GM12878 (cell line): ENCODE measurements at regions not wholly inside any gene's neighbourhood (a gene's known extent, or its start where the extent isn't known, plus 50 kb on each side); places are given as distances from the start of the nearest gene placed in this dataset.

Experiments
- ATAC-seq: fragments of 200-7000 bp; cut with Tn5 transposase; 3 replicates; pipeline ENCODE4 v1.9.1; 2020; ENCODE audit warnings: mild to moderate bottlenecking, moderate library complexity
- BruUV-seq: library from RNA; stranded (reverse); fragments of 400-500 nt; replicated peaks from 2 replicates; lab custom pipeline; 2021; lab: Mats Ljungman, UMichigan
- CTCF ChIA-PET: fragments of 300-600 bp; sonication (Branson Sonifier 250); formaldehyde crosslinking; extraction: SDS; loops from one replicate; lab custom pipeline; 2021; ENCODE audit warnings: inconsistent platforms; lab: Yijun Ruan, JAX
- POLR2A ChIA-PET: fragments of 350-600 bp; formaldehyde crosslinking; extraction: SDS; loops from one replicate; lab custom pipeline; 2021; ENCODE audit warnings: inconsistent platforms; lab: Charles Lee
- RAD21 ChIA-PET: fragments of 300-600 bp; sonication (Branson Sonifier 250); formaldehyde crosslinking; loops from one replicate; lab custom pipeline; 2023; ENCODE audit warnings: antibody characterized with exemption; ENCODE audit not compliant: unreplicated experiment; lab: Charles Lee
- SMC1A ChIA-PET: fragments of 300-600 bp; sonication (Branson Sonifier 250); formaldehyde crosslinking; loops from one replicate; lab custom pipeline; 2023; ENCODE audit not compliant: unreplicated experiment, uncharacterized antibody; lab: Charles Lee
- DNase-seq: peaks from one replicate; pipeline ENCODE4 v3.0.0-alpha.2; 2011; ENCODE audit warnings: low read depth, low spot score
- FAIRE-seq: peaks from 3 replicates; lab custom pipeline; 2011; peaks lifted over from hg19 to GRCh38; lab: Jason Lieb, UNC
- H2AFZ ChIP-seq: 2 replicates; pipeline ENCODE4 v1.6.0; 2011; ENCODE audit warnings: low read depth, low read length, control low read depth; ENCODE audit not compliant: control insufficient read depth
- H3K27ac ChIP-seq: 2 replicates; pipeline ENCODE4 v1.5.1; 2011; ENCODE audit warnings: control low read depth; ENCODE audit not compliant: control insufficient read depth, insufficient read depth
- H3K27me3 ChIP-seq, 2 experiments: replicated peaks in 1 of 2; 2 replicates each; pipeline versions ENCODE4 v1.6.0 to v1.6.1; 2011; ENCODE audit warnings: low read length in 1 of 2; ENCODE audit not compliant: control insufficient read depth in 2 of 2, insufficient read depth in 2 of 2
- H3K36me3 ChIP-seq, 2 experiments: 2 replicates each; pipeline ENCODE4 v1.5.1; 2011; ENCODE audit warnings: low read length in 1 of 2; ENCODE audit not compliant: control insufficient read depth in 2 of 2, insufficient read depth in 2 of 2
- H3K4me1 ChIP-seq: 2 replicates; pipeline ENCODE4 v1.6.1; 2011; ENCODE audit warnings: mild to moderate bottlenecking, low read length, moderate library complexity, mixed read lengths; ENCODE audit not compliant: control insufficient read depth, insufficient read depth
- H3K4me2 ChIP-seq: 2 replicates; pipeline ENCODE4 v1.6.0; 2011; ENCODE audit warnings: control low read depth; ENCODE audit not compliant: control insufficient read depth, insufficient read depth
- H3K4me3 ChIP-seq: fragments of 200-600 bp; sonication (generic); 2 replicates; pipeline ENCODE4 v1.5.1; 2016
- H3K79me2 ChIP-seq: 2 replicates; pipeline ENCODE4 v1.6.0; 2011; ENCODE audit warnings: low read length; ENCODE audit not compliant: control insufficient read depth, insufficient read depth
- H3K9ac ChIP-seq: 2 replicates; pipeline ENCODE4 v1.8.0; 2011; ENCODE audit warnings: low read length, control low read depth, mixed read lengths; ENCODE audit not compliant: control insufficient read depth, insufficient read depth
- H3K9me3 ChIP-seq: replicated peaks from 3 replicates; pipeline ENCODE4 v1.5.1; 2011; ENCODE audit warnings: mild to moderate bottlenecking, low read length; ENCODE audit not compliant: control insufficient read depth, insufficient read depth
- H4K20me1 ChIP-seq: 2 replicates; pipeline ENCODE4 v1.6.0; 2011; ENCODE audit not compliant: control insufficient read depth, insufficient read depth
- ATF3 ChIP-seq: IDR thresholded peaks from 2 replicates; pipeline ENCODE4 v1.6.1; 2011; ENCODE audit warnings: low read depth, mild to moderate bottlenecking, low read length, moderate library complexity, borderline replicate concordance; ENCODE audit errors: extremely low read depth
- CHD2 ChIP-seq: IDR thresholded peaks from 2 replicates; pipeline ENCODE4 v1.6.1; 2011; ENCODE audit warnings: low read depth, low read length, improper control_type of control experiment, borderline replicate concordance
- NR2C2 ChIP-seq: IDR thresholded peaks from 2 replicates; pipeline ENCODE4 v1.6.1; 2011; ENCODE audit warnings: borderline replicate concordance, low read depth; ENCODE audit not compliant: control insufficient read depth, insufficient read length
- RCOR1 ChIP-seq: conservative IDR thresholded peaks from 2 replicates; pipeline ENCODE4 v1.6.1; 2012; ENCODE audit warnings: low read depth, low read length, improper control_type of control experiment
- SMC3 ChIP-seq: IDR thresholded peaks from 2 replicates; pipeline ENCODE4 v1.6.1; 2011; ENCODE audit warnings: low read length, improper control_type of control experiment, borderline replicate concordance
- STAT3 ChIP-seq: IDR thresholded peaks from 2 replicates; pipeline ENCODE4 v1.6.1; 2011; ENCODE audit warnings: low read depth, low read length, improper control_type of control experiment
- WRNIP1 ChIP-seq: IDR thresholded peaks from 2 replicates; pipeline ENCODE4 v1.6.1; 2011; ENCODE audit warnings: low read depth, low read length, improper control_type of control experiment, borderline replicate concordance
- YBX1 ChIP-seq: fragments of 450-650 bp; IDR thresholded peaks from 2 replicates; pipeline ENCODE4 v1.6.1; 2016; ENCODE audit warnings: antibody characterized with exemption
- WGBS: methylation state at CpG from one replicate; pipeline ENCODE4 v1.1.6; 2016; ENCODE audit warnings: low lambda C conversion rate; ENCODE audit not compliant: insufficient replicate concordance, insufficient coverage; ENCODE audit errors: missing lambda C conversion rate; 5-methylcytosine and 5-hydroxymethylcytosine counted together
- in situ Hi-C: fragments of 300-500 bp; cut with MboI; formaldehyde crosslinking; loops from 9 replicates; pipeline ENCODE4 v1.14.3; 2018; ENCODE audit warnings: mixed read lengths
- intact Hi-C: fragments of 100-400 bp; cut with micrococcal nuclease; formaldehyde crosslinking; loops from one replicate; pipeline ENCODE4 v1.14.2; 2022; ENCODE audit not compliant: unreplicated experiment
- TF ChIP-seq, protein P1 (sequence below): fragments of 450-650 bp; formaldehyde crosslinking; IDR thresholded peaks from 2 replicates; pipeline ENCODE4 v1.4.0; 2022; ENCODE audit warnings: mild to moderate bottlenecking, moderate library complexity
- TF ChIP-seq, protein P2 (sequence below): fragments of 450-650 bp; IDR thresholded peaks from 2 replicates; pipeline ENCODE4 v1.6.1; 2016; ENCODE audit warnings: mild to moderate bottlenecking, moderate library complexity, borderline replicate concordance

GRCh38 chr11:130689222-130689908, 226.9 kb downstream of the SNX19 start (continued):
- TF ChIP-seq ATF3 (no peak), RCOR1 (no peak), SMC3 (no peak), WRNIP1 (no peak), NR2C2 (no peak)
- TF ChIP-seq, protein P1, sequence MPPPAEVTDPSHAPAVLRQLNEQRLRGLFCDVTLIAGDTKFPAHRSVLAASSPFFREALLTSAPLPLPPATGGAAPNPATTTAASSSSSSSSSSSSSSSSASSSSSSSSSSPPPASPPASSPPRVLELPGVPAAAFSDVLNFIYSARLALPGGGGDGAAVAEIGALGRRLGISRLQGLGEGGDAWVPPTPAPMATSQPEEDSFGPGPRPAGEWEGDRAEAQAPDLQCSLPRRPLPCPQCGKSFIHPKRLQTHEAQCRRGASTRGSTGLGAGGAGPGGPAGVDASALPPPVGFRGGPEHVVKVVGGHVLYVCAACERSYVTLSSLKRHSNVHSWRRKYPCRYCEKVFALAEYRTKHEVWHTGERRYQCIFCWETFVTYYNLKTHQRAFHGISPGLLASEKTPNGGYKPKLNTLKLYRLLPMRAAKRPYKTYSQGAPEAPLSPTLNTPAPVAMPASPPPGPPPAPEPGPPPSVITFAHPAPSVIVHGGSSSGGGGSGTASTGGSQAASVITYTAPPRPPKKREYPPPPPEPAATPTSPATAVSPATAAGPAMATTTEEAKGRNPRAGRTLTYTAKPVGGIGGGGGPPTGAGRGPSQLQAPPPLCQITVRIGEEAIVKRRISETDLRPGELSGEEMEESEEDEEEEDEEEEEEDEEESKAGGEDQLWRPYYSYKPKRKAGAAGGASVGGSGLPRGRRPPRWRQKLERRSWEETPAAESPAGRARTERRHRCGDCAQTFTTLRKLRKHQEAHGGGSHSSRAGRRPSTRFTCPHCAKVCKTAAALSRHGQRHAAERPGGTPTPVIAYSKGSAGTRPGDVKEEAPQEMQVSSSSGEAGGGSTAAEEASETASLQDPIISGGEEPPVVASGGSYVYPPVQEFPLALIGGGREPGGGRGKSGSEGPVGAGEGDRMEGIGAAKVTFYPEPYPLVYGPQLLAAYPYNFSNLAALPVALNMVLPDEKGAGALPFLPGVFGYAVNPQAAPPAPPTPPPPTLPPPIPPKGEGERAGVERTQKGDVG (CRISPR knock-in tag), result no peak

DNA sequence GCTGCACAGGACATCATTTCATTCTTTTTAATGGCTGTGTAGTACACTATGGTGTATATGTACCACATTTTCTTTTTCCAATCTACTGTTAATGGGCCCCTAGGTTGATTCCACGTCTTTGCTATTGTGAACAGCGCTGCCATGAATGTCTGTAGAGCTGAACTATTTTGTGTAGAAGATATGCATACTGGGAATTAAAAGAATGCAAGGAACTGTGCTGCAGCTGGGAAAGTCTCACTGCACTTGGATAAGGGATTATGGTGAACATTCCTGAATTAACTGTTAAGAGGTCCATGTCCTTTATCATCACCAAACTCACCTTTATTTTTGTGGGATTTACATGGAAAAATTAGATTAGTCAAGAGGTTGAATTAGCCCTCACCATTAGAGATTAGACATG, 224.7 kb downstream of the SNX19 start:
- Histone ChIP-seq H3K36me3 (no peaks in the 10 kb centered on the region), H3K4me2 (no peak overlapping the region), H3K4me1 (no peaks in the 10 kb centered on the region), H3K27ac (no peak overlapping the region), H4K20me1 (no peaks in the 10 kb centered on the region), H3K79me2 (no peaks in the 10 kb centered on the region), H3K4me3 (no peak overlapping the region), H2AFZ (no peak overlapping the region), H3K9me3 (no peaks in the 10 kb centered on the region), H3K9ac (no peak overlapping the region), H3K27me3 (no peaks in the 10 kb centered on the region)
- intact Hi-C loops, result no loop called here
- ChIA-PET RAD21 (no interaction called here), CTCF (no interaction called here), POLR2A (no interaction called here), SMC1A (no interaction called here)
- ATAC-seq (no peak), DNase-seq (no peak), FAIRE-seq (no peak)
- in situ Hi-C loops, result no loop called here
- BruUV-seq, result no TSS peak
- WGBS, result 3% methylated on average over 2 of the region's 2 CpGs
- TF ChIP-seq CHD2 (no peak), STAT3 (no peak), YBX1 (no peak)
- TF ChIP-seq, protein P2, sequence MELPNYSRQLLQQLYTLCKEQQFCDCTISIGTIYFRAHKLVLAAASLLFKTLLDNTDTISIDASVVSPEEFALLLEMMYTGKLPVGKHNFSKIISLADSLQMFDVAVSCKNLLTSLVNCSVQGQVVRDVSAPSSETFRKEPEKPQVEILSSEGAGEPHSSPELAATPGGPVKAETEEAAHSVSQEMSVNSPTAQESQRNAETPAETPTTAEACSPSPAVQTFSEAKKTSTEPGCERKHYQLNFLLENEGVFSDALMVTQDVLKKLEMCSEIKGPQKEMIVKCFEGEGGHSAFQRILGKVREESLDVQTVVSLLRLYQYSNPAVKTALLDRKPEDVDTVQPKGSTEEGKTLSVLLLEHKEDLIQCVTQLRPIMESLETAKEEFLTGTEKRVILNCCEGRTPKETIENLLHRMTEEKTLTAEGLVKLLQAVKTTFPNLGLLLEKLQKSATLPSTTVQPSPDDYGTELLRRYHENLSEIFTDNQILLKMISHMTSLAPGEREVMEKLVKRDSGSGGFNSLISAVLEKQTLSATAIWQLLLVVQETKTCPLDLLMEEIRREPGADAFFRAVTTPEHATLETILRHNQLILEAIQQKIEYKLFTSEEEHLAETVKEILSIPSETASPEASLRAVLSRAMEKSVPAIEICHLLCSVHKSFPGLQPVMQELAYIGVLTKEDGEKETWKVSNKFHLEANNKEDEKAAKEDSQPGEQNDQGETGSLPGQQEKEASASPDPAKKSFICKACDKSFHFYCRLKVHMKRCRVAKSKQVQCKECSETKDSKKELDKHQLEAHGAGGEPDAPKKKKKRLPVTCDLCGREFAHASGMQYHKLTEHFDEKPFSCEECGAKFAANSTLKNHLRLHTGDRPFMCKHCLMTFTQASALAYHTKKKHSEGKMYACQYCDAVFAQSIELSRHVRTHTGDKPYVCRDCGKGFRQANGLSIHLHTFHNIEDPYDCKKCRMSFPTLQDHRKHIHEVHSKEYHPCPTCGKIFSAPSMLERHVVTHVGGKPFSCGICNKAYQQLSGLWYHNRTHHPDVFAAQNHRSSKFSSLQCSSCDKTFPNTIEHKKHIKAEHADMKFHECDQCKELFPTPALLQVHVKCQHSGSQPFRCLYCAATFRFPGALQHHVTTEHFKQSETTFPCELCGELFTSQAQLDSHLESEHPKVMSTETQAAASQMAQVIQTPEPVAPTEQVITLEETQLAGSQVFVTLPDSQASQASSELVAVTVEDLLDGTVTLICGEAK, result no peak
